Astrocyte (in vitro differentiated cells and primary cell): ENCODE measurements at regions not wholly inside any gene's neighbourhood (a gene's known extent, or its start where the extent isn't known, plus 50 kb on each side); places are given as distances from the start of the nearest gene placed in this dataset.

ENCODE experiments used
- DNase-seq: peaks from one replicate; pipeline ENCODE4 v3.0.0-alpha.2; 2010; ENCODE audit warnings: low read depth
- FAIRE-seq: peaks from 2 replicates; lab custom pipeline; 2011; peaks lifted over from hg19 to GRCh38; lab: Jason Lieb, UNC
- H2AFZ ChIP-seq: 2 replicates; pipeline ENCODE4 v1.6.0; 2012; ENCODE audit warnings: low read depth, low read length, inconsistent platforms
- H3K27ac ChIP-seq: 2 replicates; pipeline ENCODE4 v1.5.1; 2011; ENCODE audit warnings: low read depth, low read length, inconsistent platforms
- H3K27me3 ChIP-seq: 2 replicates; pipeline ENCODE4 v1.6.0; 2011; ENCODE audit warnings: low read length, inconsistent platforms; ENCODE audit not compliant: insufficient read depth
- H3K36me3 ChIP-seq: 2 replicates; pipeline ENCODE4 v1.5.1; 2011; ENCODE audit warnings: low read length, inconsistent platforms; ENCODE audit not compliant: insufficient read depth
- H3K4me1 ChIP-seq: 2 replicates; pipeline ENCODE4 v1.5.1; 2011; ENCODE audit warnings: low read length, inconsistent platforms; ENCODE audit not compliant: insufficient read depth
- H3K4me2 ChIP-seq: 2 replicates; pipeline ENCODE4 v1.6.0; 2012; ENCODE audit warnings: low read length, inconsistent platforms
- H3K4me3 ChIP-seq: 2 replicates; pipeline ENCODE4 v1.5.1; 2011; ENCODE audit warnings: low read depth, mild to moderate bottlenecking, low read length, inconsistent platforms; ENCODE audit not compliant: insufficient read depth
- H3K79me2 ChIP-seq: 2 replicates; pipeline ENCODE4 v1.6.0; 2012; ENCODE audit warnings: mild to moderate bottlenecking, low read length, inconsistent platforms; ENCODE audit not compliant: insufficient read depth
- H3K9ac ChIP-seq: 2 replicates; pipeline ENCODE4 v1.6.0; 2012; ENCODE audit warnings: mild to moderate bottlenecking, low read length, inconsistent platforms
- H3K9me3 ChIP-seq: 2 replicates; pipeline ENCODE4 v1.5.1; 2012; ENCODE audit warnings: low read depth, mild to moderate bottlenecking, low read length, inconsistent platforms; ENCODE audit not compliant: insufficient read depth
- H4K20me1 ChIP-seq: 2 replicates; pipeline ENCODE4 v1.6.0; 2012; ENCODE audit warnings: low read length, inconsistent platforms; ENCODE audit not compliant: insufficient read depth
- H3K27ac Mint-ChIP-seq: one replicate; pipeline ENCODE4 v1.8.0; 2021; ENCODE audit warnings: mild to moderate bottlenecking, mixed read lengths; ENCODE audit not compliant: unreplicated experiment
- H3K27me3 Mint-ChIP-seq: one replicate; pipeline ENCODE4 v1.8.0; 2021; ENCODE audit warnings: low read depth, mixed read lengths; ENCODE audit not compliant: unreplicated experiment
- H3K36me3 Mint-ChIP-seq: one replicate; pipeline ENCODE4 v1.8.0; 2021; ENCODE audit warnings: low read depth, mixed read lengths; ENCODE audit not compliant: unreplicated experiment
- H3K4me1 Mint-ChIP-seq: one replicate; pipeline ENCODE4 v1.8.0; 2021; ENCODE audit warnings: low read depth, mixed read lengths; ENCODE audit not compliant: unreplicated experiment
- H3K4me3 Mint-ChIP-seq: one replicate; pipeline ENCODE4 v1.8.0; 2021; ENCODE audit warnings: mild to moderate bottlenecking, moderate library complexity, mixed read lengths; ENCODE audit not compliant: unreplicated experiment
- H3K9me3 Mint-ChIP-seq: one replicate; pipeline ENCODE4 v1.8.0; 2021; ENCODE audit warnings: mild to moderate bottlenecking, mixed read lengths; ENCODE audit not compliant: unreplicated experiment
- CTCF ChIP-seq: IDR thresholded peaks from 2 replicates; pipeline ENCODE4 v1.5.1; 2011; ENCODE audit warnings: low read depth, mild to moderate bottlenecking, inconsistent platforms, low read length, moderate library complexity; ENCODE audit not compliant: insufficient read depth
- EZH2 ChIP-seq: IDR thresholded peaks from 2 replicates; pipeline ENCODE4 v1.6.1; 2012; ENCODE audit warnings: mild to moderate bottlenecking, low read length, inconsistent platforms; ENCODE audit not compliant: insufficient read depth

DNA sequence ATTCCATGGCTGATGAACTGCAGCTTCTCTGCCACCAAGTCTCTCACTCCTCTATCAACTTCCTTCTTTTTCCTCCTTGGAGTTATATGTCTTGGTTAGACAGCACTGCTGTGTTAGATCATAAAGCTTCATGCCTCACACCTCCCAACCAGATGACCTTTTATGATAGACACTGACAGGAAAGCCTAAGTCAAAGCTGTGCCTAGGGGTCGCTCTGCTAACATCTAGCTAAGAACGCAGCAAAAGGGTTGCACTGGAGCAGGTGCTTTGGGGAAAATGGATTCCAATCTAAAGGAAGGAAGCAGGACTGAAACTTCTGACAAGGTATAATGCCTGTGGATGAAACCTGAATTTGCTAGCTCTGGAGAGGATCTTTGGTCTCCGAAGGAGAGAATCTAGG lies 509.7 kb downstream of the SMARCA1 start:
- Histone ChIP-seq H3K27ac (no peak overlapping the region), H3K4me3 (no peak overlapping the region), H4K20me1 (no peaks in the 10 kb centered on the region), H3K4me1 (no peaks in the 10 kb centered on the region), H3K27me3 (no peaks in the 10 kb centered on the region), H3K9ac (no peak overlapping the region), H3K36me3 (no peaks in the 10 kb centered on the region), H3K4me2 (no peak overlapping the region), H2AFZ (no peak overlapping the region), H3K9me3 (no peaks in the 10 kb centered on the region), H3K79me2 (no peaks in the 10 kb centered on the region)
- no peaks in the 10 kb centered on the region for H3K4me1 Mint-ChIP-seq
- FAIRE-seq: no peak
- DNase-seq: no peak
- H3K9me3 Mint-ChIP-seq: no peaks in the 10 kb centered on the region
- H3K27ac Mint-ChIP-seq: no peak overlapping the region
- H3K36me3 Mint-ChIP-seq: no peaks in the 10 kb centered on the region
- TF ChIP-seq EZH2 (no peak), CTCF (no peak)
- H3K27me3 Mint-ChIP-seq: no peaks in the 10 kb centered on the region
- H3K4me3 Mint-ChIP-seq: no peak overlapping the region

GRCh38 chrX:129007631-129008030 lies 515.7 kb downstream of the SMARCA1 start:
- no peak overlapping the region for H3K4me3 ChIP-seq
- TF ChIP-seq CTCF (no peak), EZH2 (no peak)
- no peak overlapping the region for H3K27ac Mint-ChIP-seq
- no peaks in the 10 kb centered on the region for H3K9me3 Mint-ChIP-seq
- H3K79me2 ChIP-seq: no peaks in the 10 kb centered on the region
- H4K20me1 ChIP-seq: no peaks in the 10 kb centered on the region
- H3K27me3 Mint-ChIP-seq: no peaks in the 10 kb centered on the region
- no peaks in the 10 kb centered on the region for H3K4me1 ChIP-seq
- no peak overlapping the region for H2AFZ ChIP-seq
- no peak overlapping the region for H3K4me3 Mint-ChIP-seq
- no peaks in the 10 kb centered on the region for H3K9me3 ChIP-seq
- H3K4me1 Mint-ChIP-seq: peaks cover 1% of the 10 kb centered on the region
- DNase-seq (no peak), FAIRE-seq (no peak)
- H3K27ac ChIP-seq: no peak overlapping the region
- no peaks in the 10 kb centered on the region for H3K36me3 ChIP-seq
- H3K36me3 Mint-ChIP-seq: no peaks in the 10 kb centered on the region
- no peak overlapping the region for H3K4me2 ChIP-seq
- H3K9ac ChIP-seq: no peak overlapping the region
- no peaks in the 10 kb centered on the region for H3K27me3 ChIP-seq

- no peaks in the 10 kb centered on the region for H3K9me3 Mint-ChIP-seq
- H4K20me1 ChIP-seq: no peaks in the 10 kb centered on the region
- H3K27ac ChIP-seq: no peak overlapping the region
- H3K9me3 ChIP-seq: no peaks in the 10 kb centered on the region
- H3K36me3 Mint-ChIP-seq: no peaks in the 10 kb centered on the region
- DNase-seq (no peak), FAIRE-seq (no peak)
- no peaks in the 10 kb centered on the region for H3K36me3 ChIP-seq
- peaks cover 1% of the 10 kb centered on the region for H3K4me1 Mint-ChIP-seq
- no peak overlapping the region for H2AFZ ChIP-seq
- H3K27ac Mint-ChIP-seq: no peak overlapping the region
- H3K4me2 ChIP-seq: no peak overlapping the region
- no peak overlapping the region for H3K4me3 ChIP-seq
- no peak overlapping the region for H3K4me3 Mint-ChIP-seq
- H3K27me3 Mint-ChIP-seq: no peaks in the 10 kb centered on the region
- no peak for TF ChIP-seq CTCF
- no peak for TF ChIP-seq EZH2
- H3K79me2 ChIP-seq: no peaks in the 10 kb centered on the region
- no peak overlapping the region for H3K9ac ChIP-seq
- H3K27me3 ChIP-seq: no peaks in the 10 kb centered on the region
- H3K4me1 ChIP-seq: no peaks in the 10 kb centered on the region
Measured at GRCh38 chrX:129006491-129006890, 516.8 kb downstream of the SMARCA1 start.
